Glutamatergic neuron (in vitro differentiated cells): ENCODE measurements at regions not wholly inside any gene's neighbourhood (a gene's known extent, or its start where the extent isn't known, plus 50 kb on each side); places are given as distances from the start of the nearest gene placed in this dataset.
A peak's percentile ranks its signal among the peaks of the same experiment; 100 is the strongest.

Experiments
- DNase-seq: peaks from one replicate; pipeline ENCODE4 v3.0.0; 2022
- H3K27ac Mint-ChIP-seq: one replicate; pipeline ENCODE4 v1.8.0; 2020; ENCODE audit warnings: mild to moderate bottlenecking, mixed read lengths, inconsistent platforms; ENCODE audit not compliant: unreplicated experiment
- H3K27me3 Mint-ChIP-seq: one replicate; pipeline ENCODE4 v1.8.0; 2020; ENCODE audit warnings: mild to moderate bottlenecking, moderate library complexity, mixed read lengths, inconsistent platforms; ENCODE audit not compliant: unreplicated experiment
- H3K36me3 Mint-ChIP-seq: one replicate; pipeline ENCODE4 v1.8.0; 2020; ENCODE audit warnings: mild to moderate bottlenecking, mixed read lengths, inconsistent platforms; ENCODE audit not compliant: unreplicated experiment
- H3K4me1 Mint-ChIP-seq: one replicate; pipeline ENCODE4 v1.8.0; 2020; ENCODE audit warnings: mild to moderate bottlenecking, low read depth, mixed read lengths, inconsistent platforms; ENCODE audit not compliant: unreplicated experiment
- H3K4me3 Mint-ChIP-seq: one replicate; pipeline ENCODE4 v1.8.0; 2020; ENCODE audit warnings: mild to moderate bottlenecking, mixed read lengths, inconsistent platforms; ENCODE audit not compliant: unreplicated experiment
- H3K9me3 Mint-ChIP-seq: one replicate; pipeline ENCODE4 v1.8.0; 2020; ENCODE audit warnings: mild to moderate bottlenecking, moderate library complexity, mixed read lengths, inconsistent platforms; ENCODE audit not compliant: unreplicated experiment
- CTCF ChIP-seq: fragments of 200-600 bp; sonication (generic); IDR thresholded peaks from one replicate; pipeline ENCODE4 v1.5.0; 2021; ENCODE audit not compliant: partially characterized antibody, unreplicated experiment

- H3K27me3 Mint-ChIP-seq = no peaks in the 10 kb centered on the region
- no peaks in the 10 kb centered on the region for H3K9me3 Mint-ChIP-seq
- DNase-seq = no peak
- no peak overlapping the region for H3K27ac Mint-ChIP-seq
- peaks cover 2% of the 10 kb centered on the region for H3K4me1 Mint-ChIP-seq
- no peak for TF ChIP-seq CTCF
- no peaks in the 10 kb centered on the region for H3K36me3 Mint-ChIP-seq
- H3K4me3 Mint-ChIP-seq = no peak overlapping the region
Measured at GRCh38 chr6:50361641-50362331, 312.1 kb upstream of the DEFB112 start.

- Mint-ChIP-seq H3K27me3 (no peaks in the 10 kb centered on the region), H3K4me3 (no peak overlapping the region), H3K4me1 (no peaks in the 10 kb centered on the region), H3K9me3 (no peaks in the 10 kb centered on the region), H3K27ac (no peak overlapping the region), H3K36me3 (no peaks in the 10 kb centered on the region)
- TF ChIP-seq CTCF = no peak
- no peak for DNase-seq
Measured at GRCh38 chr6:50362706-50363105, 313.0 kb upstream of the DEFB112 start.

GRCh38 chr6:50369996-50370395 lies 320.3 kb upstream of the DEFB112 start:
- H3K36me3 Mint-ChIP-seq = peaks cover 1% of the 10 kb centered on the region

GRCh38 chr6:50380406-50381098 lies 330.8 kb upstream of the DEFB112 start:
- Mint-ChIP-seq H3K36me3 (peaks cover 9% of the 10 kb centered on the region), H3K9me3 (no peaks in the 10 kb centered on the region), H3K27ac (peak overlapping the region; percentile 86), H3K4me3 (no peak overlapping the region), H3K4me1 (peaks cover 4% of the 10 kb centered on the region), H3K27me3 (no peaks in the 10 kb centered on the region)
- DNase-seq = no peak
- no peak for TF ChIP-seq CTCF

More at GRCh38 chr6:50369996-50370395, 320.3 kb upstream of the DEFB112 start:
- no peak overlapping the region for H3K4me3 Mint-ChIP-seq
- TF ChIP-seq CTCF = no peak
- H3K9me3 Mint-ChIP-seq = no peaks in the 10 kb centered on the region
- no peak overlapping the region for H3K27ac Mint-ChIP-seq
- no peaks in the 10 kb centered on the region for H3K4me1 Mint-ChIP-seq
- DNase-seq = no peak
- H3K27me3 Mint-ChIP-seq = no peaks in the 10 kb centered on the region

GRCh38 chr6:50381099-50381415 lies 331.3 kb upstream of the DEFB112 start:
- Mint-ChIP-seq H3K4me3 (no peak overlapping the region), H3K36me3 (peaks cover 4% of the 10 kb centered on the region), H3K4me1 (peaks cover 4% of the 10 kb centered on the region), H3K27me3 (no peaks in the 10 kb centered on the region), H3K27ac (no peak overlapping the region), H3K9me3 (no peaks in the 10 kb centered on the region)
- peak; percentile 65 for TF ChIP-seq CTCF
- DNase-seq = peak; percentile 38
